ENCODE measurements at regions not wholly inside any gene's neighbourhood (a gene's known extent, or its start where the extent isn't known, plus 50 kb on each side); places are given as distances from the start of the nearest gene placed in this dataset.

- TF ChIP-seq CTCF (conservative IDR thresholded peaks at IDR 0.05; ENCODE audit: low read depth, low read length) (no peak), EZH2phosphoT487 (IDR thresholded peaks at IDR 0.05; ENCODE audit: borderline replicate concordance, low read length) (no peak)
Observed at GRCh38 chr2:145041706-145042105, 521.8 kb upstream of the ZEB2 start.

Measured in PC-3 (cell line).